HEK293 (cell line): ENCODE measurements at regions not wholly inside any gene's neighbourhood (a gene's known extent, or its start where the extent isn't known, plus 50 kb on each side); places are given as distances from the start of the nearest gene placed in this dataset.

Experiments
- CTCF ChIA-PET: fragments of 350-600 bp; formaldehyde crosslinking; extraction: SDS; loops from one replicate; lab custom pipeline; 2021; ENCODE audit warnings: antibody characterized with exemption; lab: Yijun Ruan, JAX
- POLR2A ChIA-PET: fragments of 300-600 bp; formaldehyde crosslinking; extraction: SDS; loops from one replicate; lab custom pipeline; 2020; ENCODE audit warnings: antibody characterized with exemption, inconsistent platforms; lab: Yijun Ruan, JAX
- H3K27ac ChIP-seq: fragments of 200-500 bp; sonication (Bioruptor generic); 2 replicates; pipeline ENCODE4 v1.5.1; 2014; ENCODE audit warnings: low read depth, low read length, control low read depth, inconsistent platforms; ENCODE audit errors: extremely low read depth
- H3K36me3 ChIP-seq, 2 experiments: fragments of 200-500 bp in 1 of 2; sonication (Bioruptor generic) in 1 of 2; 1 replicate in 1 of 2; 2 replicates in 1 of 2; pipeline ENCODE4 v1.5.1; 2014 to 2017; ENCODE audit warnings: inconsistent platforms in 2 of 2, low read length in 2 of 2; ENCODE audit not compliant: control insufficient read depth in 2 of 2, insufficient read depth in 1 of 2
- H3K4me1 ChIP-seq: fragments of 200-500 bp; sonication (Bioruptor generic); 2 replicates; pipeline ENCODE4 v1.5.1; 2014; ENCODE audit warnings: mild to moderate bottlenecking, low read length, inconsistent platforms; ENCODE audit not compliant: control insufficient read depth, insufficient read depth
- H3K4me3 ChIP-seq: 2 replicates; pipeline ENCODE4 v1.5.1; 2011; ENCODE audit warnings: low read depth, mild to moderate bottlenecking, control low read depth, low read length, moderate library complexity
- H3K9me3 ChIP-seq: fragments of 200-500 bp; sonication (Bioruptor generic); 2 replicates; pipeline ENCODE4 v1.5.1; 2014; ENCODE audit warnings: low read depth, low read length, inconsistent platforms; ENCODE audit not compliant: control insufficient read depth, insufficient read depth
- KLF8 ChIP-seq: fragments of 450-650 bp; formaldehyde crosslinking; IDR thresholded peaks from 2 replicates; pipeline ENCODE4 v1.5.1; 2016; ENCODE audit warnings: missing biosample characterization, missing genetic modification characterization
- MZF1 ChIP-seq: fragments of 450-650 bp; formaldehyde crosslinking; IDR thresholded peaks from 2 replicates; pipeline ENCODE4 v1.5.1; 2017; ENCODE audit warnings: missing biosample characterization, missing genetic modification characterization, borderline replicate concordance
- SCRT1 ChIP-seq: fragments of 450-650 bp; formaldehyde crosslinking; IDR thresholded peaks from 2 replicates; pipeline ENCODE4 v1.5.1; 2016; ENCODE audit warnings: missing biosample characterization, missing genetic modification characterization, borderline replicate concordance
- ZBTB48 ChIP-seq: fragments of 450-650 bp; formaldehyde crosslinking; IDR thresholded peaks from 2 replicates; pipeline ENCODE4 v1.5.1; 2016; ENCODE audit warnings: missing biosample characterization, missing genetic modification characterization
- ZFP37 ChIP-seq: fragments of 450-650 bp; formaldehyde crosslinking; IDR thresholded peaks from 2 replicates; pipeline ENCODE4 v1.5.1; 2016; ENCODE audit warnings: missing biosample characterization, missing genetic modification characterization
- ZNF140 ChIP-seq: fragments of 450-650 bp; formaldehyde crosslinking; IDR thresholded peaks from 2 replicates; pipeline ENCODE4 v1.5.1; 2016; ENCODE audit warnings: missing biosample characterization, missing genetic modification characterization
- ZNF157 ChIP-seq: fragments of 450-650 bp; formaldehyde crosslinking; IDR thresholded peaks from 2 replicates; pipeline ENCODE4 v1.5.1; 2016; ENCODE audit warnings: missing biosample characterization, missing genetic modification characterization
- ZNF239 ChIP-seq: fragments of 450-650 bp; formaldehyde crosslinking; IDR thresholded peaks from 2 replicates; pipeline ENCODE4 v1.5.1; 2016; ENCODE audit warnings: missing biosample characterization, missing genetic modification characterization
- ZNF248 ChIP-seq: fragments of 450-650 bp; formaldehyde crosslinking; IDR thresholded peaks from 2 replicates; pipeline ENCODE4 v1.5.1; 2017; ENCODE audit warnings: missing biosample characterization, missing genetic modification characterization
- ZNF473 ChIP-seq: fragments of 450-650 bp; formaldehyde crosslinking; IDR thresholded peaks from 2 replicates; pipeline ENCODE4 v1.5.1; 2017; ENCODE audit warnings: missing biosample characterization, missing genetic modification characterization
- ZNF585B ChIP-seq: fragments of 450-650 bp; formaldehyde crosslinking; IDR thresholded peaks from 2 replicates; pipeline ENCODE4 v1.5.1; 2016; ENCODE audit warnings: missing biosample characterization, missing genetic modification characterization
- ZNF621 ChIP-seq: fragments of 450-650 bp; formaldehyde crosslinking; IDR thresholded peaks from 2 replicates; pipeline ENCODE4 v1.5.1; 2017; ENCODE audit warnings: missing biosample characterization, missing genetic modification characterization
- ZNF654 ChIP-seq: fragments of 450-650 bp; formaldehyde crosslinking; IDR thresholded peaks from 2 replicates; pipeline ENCODE4 v1.5.1; 2016; ENCODE audit warnings: low read depth, missing biosample characterization, missing genetic modification characterization
- ZNF660 ChIP-seq: fragments of 450-650 bp; IDR thresholded peaks from 2 replicates; pipeline ENCODE4 v1.5.1; 2018; ENCODE audit warnings: missing biosample characterization, mild to moderate bottlenecking, missing genetic modification characterization
- ZNF707 ChIP-seq: fragments of 450-650 bp; formaldehyde crosslinking; IDR thresholded peaks from 2 replicates; pipeline ENCODE4 v1.5.1; 2016; ENCODE audit warnings: missing biosample characterization, missing genetic modification characterization
- ZSCAN30 ChIP-seq: fragments of 450-650 bp; IDR thresholded peaks from 2 replicates; pipeline ENCODE4 v1.5.1; 2018; ENCODE audit warnings: missing biosample characterization, mild to moderate bottlenecking, missing genetic modification characterization, moderate library complexity
- ZXDB ChIP-seq: fragments of 450-650 bp; formaldehyde crosslinking; IDR thresholded peaks from 2 replicates; pipeline ENCODE4 v1.5.1; 2016; ENCODE audit warnings: missing biosample characterization, missing genetic modification characterization
- TF ChIP-seq, protein P1 (sequence below): fragments of 450-650 bp; formaldehyde crosslinking; IDR thresholded peaks from 2 replicates; pipeline ENCODE4 v1.5.1; 2016; ENCODE audit warnings: missing biosample characterization, missing genetic modification characterization
- TF ChIP-seq, protein P2 (sequence below): fragments of 450-650 bp; formaldehyde crosslinking; IDR thresholded peaks from 2 replicates; pipeline ENCODE4 v1.5.1; 2016; ENCODE audit warnings: missing biosample characterization, missing genetic modification characterization
- TF ChIP-seq, protein P3 (sequence below): fragments of 450-650 bp; formaldehyde crosslinking; IDR thresholded peaks from 2 replicates; pipeline ENCODE4 v1.5.1; 2016; ENCODE audit warnings: missing biosample characterization, missing genetic modification characterization
- TF ChIP-seq, protein P4 (sequence below): fragments of 450-650 bp; formaldehyde crosslinking; IDR thresholded peaks from 2 replicates; pipeline ENCODE4 v1.5.1; 2016; ENCODE audit warnings: missing biosample characterization, missing genetic modification characterization
- TF ChIP-seq, protein P5 (sequence below): fragments of 450-650 bp; formaldehyde crosslinking; IDR thresholded peaks from 2 replicates; pipeline ENCODE4 v1.5.1; 2016; ENCODE audit warnings: missing biosample characterization, missing genetic modification characterization
- TF ChIP-seq, protein P6 (sequence below): fragments of 450-650 bp; formaldehyde crosslinking; IDR thresholded peaks from 2 replicates; pipeline ENCODE4 v1.5.1; 2017; ENCODE audit warnings: missing biosample characterization, missing genetic modification characterization

DNA sequence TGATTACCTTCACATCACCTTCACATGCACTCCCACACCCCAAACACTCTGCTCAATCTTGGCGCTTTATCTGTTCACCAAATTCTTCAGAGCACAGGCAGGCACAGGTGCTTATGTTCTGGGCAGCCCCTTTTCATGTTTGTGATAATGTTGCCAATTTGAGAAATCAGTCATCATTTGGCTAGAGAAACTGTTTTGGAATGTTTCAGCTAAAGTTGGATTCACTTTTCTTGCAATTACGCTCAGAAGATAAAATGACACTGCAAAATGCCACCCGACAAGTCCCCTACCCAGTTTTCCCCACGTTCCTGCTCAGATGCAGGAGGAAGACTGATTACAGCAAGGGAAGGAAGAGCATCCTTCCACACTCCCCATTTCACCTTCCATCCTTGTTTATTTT lies 192.9 kb upstream of the LRRN1 start (continued):
- TF ChIP-seq, protein P1, sequence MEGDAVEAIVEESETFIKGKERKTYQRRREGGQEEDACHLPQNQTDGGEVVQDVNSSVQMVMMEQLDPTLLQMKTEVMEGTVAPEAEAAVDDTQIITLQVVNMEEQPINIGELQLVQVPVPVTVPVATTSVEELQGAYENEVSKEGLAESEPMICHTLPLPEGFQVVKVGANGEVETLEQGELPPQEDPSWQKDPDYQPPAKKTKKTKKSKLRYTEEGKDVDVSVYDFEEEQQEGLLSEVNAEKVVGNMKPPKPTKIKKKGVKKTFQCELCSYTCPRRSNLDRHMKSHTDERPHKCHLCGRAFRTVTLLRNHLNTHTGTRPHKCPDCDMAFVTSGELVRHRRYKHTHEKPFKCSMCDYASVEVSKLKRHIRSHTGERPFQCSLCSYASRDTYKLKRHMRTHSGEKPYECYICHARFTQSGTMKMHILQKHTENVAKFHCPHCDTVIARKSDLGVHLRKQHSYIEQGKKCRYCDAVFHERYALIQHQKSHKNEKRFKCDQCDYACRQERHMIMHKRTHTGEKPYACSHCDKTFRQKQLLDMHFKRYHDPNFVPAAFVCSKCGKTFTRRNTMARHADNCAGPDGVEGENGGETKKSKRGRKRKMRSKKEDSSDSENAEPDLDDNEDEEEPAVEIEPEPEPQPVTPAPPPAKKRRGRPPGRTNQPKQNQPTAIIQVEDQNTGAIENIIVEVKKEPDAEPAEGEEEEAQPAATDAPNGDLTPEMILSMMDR (tag by site-specific recombination), result no peak
- TF ChIP-seq ZNF239 (tag by site-specific recombination) (no peak), ZNF654 (no peak), ZNF585B (no peak)
- TF ChIP-seq, protein P2, sequence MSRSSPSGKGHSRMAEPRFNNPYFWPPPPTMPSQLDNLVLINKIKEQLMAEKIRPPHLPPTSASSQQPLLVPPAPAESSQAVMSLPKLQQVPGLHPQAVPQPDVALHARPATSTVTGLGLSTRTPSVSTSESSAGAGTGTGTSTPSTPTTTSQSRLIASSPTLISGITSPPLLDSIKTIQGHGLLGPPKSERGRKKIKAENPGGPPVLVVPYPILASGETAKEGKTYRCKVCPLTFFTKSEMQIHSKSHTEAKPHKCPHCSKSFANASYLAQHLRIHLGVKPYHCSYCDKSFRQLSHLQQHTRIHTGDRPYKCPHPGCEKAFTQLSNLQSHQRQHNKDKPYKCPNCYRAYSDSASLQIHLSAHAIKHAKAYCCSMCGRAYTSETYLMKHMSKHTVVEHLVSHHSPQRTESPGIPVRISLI (tag by site-specific recombination), result no peak
- TF ChIP-seq, all 188 proteins: peak for 0

DNA sequence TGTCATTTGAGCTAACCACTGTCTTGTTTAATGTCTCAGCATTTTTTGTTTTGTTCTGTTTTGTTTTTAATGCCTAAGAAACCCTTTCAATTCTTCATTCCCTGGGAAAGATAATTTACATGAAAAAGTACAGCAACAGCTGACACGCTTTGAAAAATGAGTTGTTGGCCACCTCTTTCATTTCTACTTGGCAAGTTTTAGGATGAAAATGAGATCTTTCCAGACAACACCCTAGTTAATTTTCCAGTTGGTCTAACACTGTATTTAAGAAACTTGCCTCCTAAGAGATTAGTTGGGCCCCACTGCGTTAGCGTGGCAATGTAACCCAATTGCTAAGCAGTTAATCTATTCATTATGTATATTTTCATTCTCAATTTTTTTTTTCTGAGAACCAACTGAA lies 194.0 kb upstream of the LRRN1 start:
- no peaks in the 10 kb centered on the region for H3K36me3 ChIP-seq
- H3K4me3 ChIP-seq, result no peak overlapping the region
- TF ChIP-seq ZNF660 (tag by site-specific recombination) (no peak), KLF8 (no peak), ZFP37 (tag by site-specific recombination) (no peak), ZNF473 (tag by site-specific recombination) (no peak), MZF1 (tag by site-specific recombination) (no peak), ZNF248 (tag by site-specific recombination) (no peak), SCRT1 (tag by site-specific recombination) (no peak), ZNF621 (no peak), ZNF707 (tag by site-specific recombination) (no peak), ZSCAN30 (tag by site-specific recombination) (no peak), ZBTB48 (tag by site-specific recombination) (no peak), ZNF157 (tag by site-specific recombination) (no peak), ZNF140 (tag by site-specific recombination) (no peak), ZXDB (tag by site-specific recombination) (no peak)
- TF ChIP-seq, protein P3, sequence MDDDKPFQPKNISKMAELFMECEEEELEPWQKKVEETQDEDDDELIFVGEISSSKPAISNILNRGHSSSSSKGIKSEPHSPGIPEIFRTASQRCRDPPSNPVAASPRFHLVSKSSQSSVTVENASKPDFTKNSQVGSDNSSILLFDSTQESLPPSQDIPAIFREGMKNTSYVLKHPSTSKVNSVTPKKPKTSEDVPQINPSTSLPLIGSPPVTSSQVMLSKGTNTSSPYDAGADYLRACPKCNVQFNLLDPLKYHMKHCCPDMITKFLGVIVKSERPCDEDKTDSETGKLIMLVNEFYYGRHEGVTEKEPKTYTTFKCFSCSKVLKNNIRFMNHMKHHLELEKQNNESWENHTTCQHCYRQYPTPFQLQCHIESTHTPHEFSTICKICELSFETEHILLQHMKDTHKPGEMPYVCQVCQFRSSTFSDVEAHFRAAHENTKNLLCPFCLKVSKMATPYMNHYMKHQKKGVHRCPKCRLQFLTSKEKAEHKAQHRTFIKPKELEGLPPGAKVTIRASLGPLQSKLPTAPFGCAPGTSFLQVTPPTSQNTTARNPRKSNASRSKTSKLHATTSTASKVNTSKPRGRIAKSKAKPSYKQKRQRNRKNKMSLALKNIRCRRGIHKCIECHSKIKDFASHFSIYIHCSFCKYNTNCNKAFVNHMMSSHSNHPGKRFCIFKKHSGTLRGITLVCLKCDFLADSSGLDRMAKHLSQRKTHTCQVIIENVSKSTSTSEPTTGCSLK, result no peak
- TF ChIP-seq, protein P4, sequence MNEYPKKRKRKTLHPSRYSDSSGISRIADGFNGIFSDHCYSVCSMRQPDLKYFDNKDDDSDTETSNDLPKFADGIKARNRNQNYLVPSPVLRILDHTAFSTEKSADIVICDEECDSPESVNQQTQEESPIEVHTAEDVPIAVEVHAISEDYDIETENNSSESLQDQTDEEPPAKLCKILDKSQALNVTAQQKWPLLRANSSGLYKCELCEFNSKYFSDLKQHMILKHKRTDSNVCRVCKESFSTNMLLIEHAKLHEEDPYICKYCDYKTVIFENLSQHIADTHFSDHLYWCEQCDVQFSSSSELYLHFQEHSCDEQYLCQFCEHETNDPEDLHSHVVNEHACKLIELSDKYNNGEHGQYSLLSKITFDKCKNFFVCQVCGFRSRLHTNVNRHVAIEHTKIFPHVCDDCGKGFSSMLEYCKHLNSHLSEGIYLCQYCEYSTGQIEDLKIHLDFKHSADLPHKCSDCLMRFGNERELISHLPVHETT (tag by site-specific recombination), result no peak
- TF ChIP-seq, protein P5, sequence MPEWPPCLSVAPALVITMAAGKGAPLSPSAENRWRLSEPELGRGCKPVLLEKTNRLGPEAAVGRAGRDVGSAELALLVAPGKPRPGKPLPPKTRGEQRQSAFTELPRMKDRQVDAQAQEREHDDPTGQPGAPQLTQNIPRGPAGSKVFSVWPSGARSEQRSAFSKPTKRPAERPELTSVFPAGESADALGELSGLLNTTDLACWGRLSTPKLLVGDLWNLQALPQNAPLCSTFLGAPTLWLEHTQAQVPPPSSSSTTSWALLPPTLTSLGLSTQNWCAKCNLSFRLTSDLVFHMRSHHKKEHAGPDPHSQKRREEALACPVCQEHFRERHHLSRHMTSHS (tag by site-specific recombination), result no peak
- TF ChIP-seq, protein P6, sequence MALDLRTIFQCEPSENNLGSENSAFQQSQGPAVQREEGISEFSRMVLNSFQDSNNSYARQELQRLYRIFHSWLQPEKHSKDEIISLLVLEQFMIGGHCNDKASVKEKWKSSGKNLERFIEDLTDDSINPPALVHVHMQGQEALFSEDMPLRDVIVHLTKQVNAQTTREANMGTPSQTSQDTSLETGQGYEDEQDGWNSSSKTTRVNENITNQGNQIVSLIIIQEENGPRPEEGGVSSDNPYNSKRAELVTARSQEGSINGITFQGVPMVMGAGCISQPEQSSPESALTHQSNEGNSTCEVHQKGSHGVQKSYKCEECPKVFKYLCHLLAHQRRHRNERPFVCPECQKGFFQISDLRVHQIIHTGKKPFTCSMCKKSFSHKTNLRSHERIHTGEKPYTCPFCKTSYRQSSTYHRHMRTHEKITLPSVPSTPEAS (tag by site-specific recombination), result no peak
- TF ChIP-seq, all 188 proteins: peak for 0
- Histone ChIP-seq H3K4me1 (no peaks in the 10 kb centered on the region), H3K27ac (no peak overlapping the region), H3K9me3 (no peaks in the 10 kb centered on the region)
- CTCF ChIA-PET, result no interaction called here
- POLR2A ChIA-PET, result no interaction called here
